Astrocyte (in vitro differentiated cells and primary cell): ENCODE measurements at regions not wholly inside any gene's neighbourhood (a gene's known extent, or its start where the extent isn't known, plus 50 kb on each side); places are given as distances from the start of the nearest gene placed in this dataset.

ENCODE experiments used
- DNase-seq: peaks from one replicate; pipeline ENCODE4 v3.0.0-alpha.2; 2010; ENCODE audit warnings: low read depth
- FAIRE-seq: peaks from 2 replicates; lab custom pipeline; 2011; peaks lifted over from hg19 to GRCh38; lab: Jason Lieb, UNC
- H2AFZ ChIP-seq: 2 replicates; pipeline ENCODE4 v1.6.0; 2012; ENCODE audit warnings: low read depth, low read length, inconsistent platforms
- H3K27ac ChIP-seq: 2 replicates; pipeline ENCODE4 v1.5.1; 2011; ENCODE audit warnings: low read depth, low read length, inconsistent platforms
- H3K27me3 ChIP-seq: 2 replicates; pipeline ENCODE4 v1.6.0; 2011; ENCODE audit warnings: low read length, inconsistent platforms; ENCODE audit not compliant: insufficient read depth
- H3K36me3 ChIP-seq: 2 replicates; pipeline ENCODE4 v1.5.1; 2011; ENCODE audit warnings: low read length, inconsistent platforms; ENCODE audit not compliant: insufficient read depth
- H3K4me1 ChIP-seq: 2 replicates; pipeline ENCODE4 v1.5.1; 2011; ENCODE audit warnings: low read length, inconsistent platforms; ENCODE audit not compliant: insufficient read depth
- H3K4me2 ChIP-seq: 2 replicates; pipeline ENCODE4 v1.6.0; 2012; ENCODE audit warnings: low read length, inconsistent platforms
- H3K4me3 ChIP-seq: 2 replicates; pipeline ENCODE4 v1.5.1; 2011; ENCODE audit warnings: low read depth, mild to moderate bottlenecking, low read length, inconsistent platforms; ENCODE audit not compliant: insufficient read depth
- H3K79me2 ChIP-seq: 2 replicates; pipeline ENCODE4 v1.6.0; 2012; ENCODE audit warnings: mild to moderate bottlenecking, low read length, inconsistent platforms; ENCODE audit not compliant: insufficient read depth
- H3K9ac ChIP-seq: 2 replicates; pipeline ENCODE4 v1.6.0; 2012; ENCODE audit warnings: mild to moderate bottlenecking, low read length, inconsistent platforms
- H3K9me3 ChIP-seq: 2 replicates; pipeline ENCODE4 v1.5.1; 2012; ENCODE audit warnings: low read depth, mild to moderate bottlenecking, low read length, inconsistent platforms; ENCODE audit not compliant: insufficient read depth
- H4K20me1 ChIP-seq: 2 replicates; pipeline ENCODE4 v1.6.0; 2012; ENCODE audit warnings: low read length, inconsistent platforms; ENCODE audit not compliant: insufficient read depth
- H3K27ac Mint-ChIP-seq: one replicate; pipeline ENCODE4 v1.8.0; 2021; ENCODE audit warnings: mild to moderate bottlenecking, mixed read lengths; ENCODE audit not compliant: unreplicated experiment
- H3K27me3 Mint-ChIP-seq: one replicate; pipeline ENCODE4 v1.8.0; 2021; ENCODE audit warnings: low read depth, mixed read lengths; ENCODE audit not compliant: unreplicated experiment
- H3K36me3 Mint-ChIP-seq: one replicate; pipeline ENCODE4 v1.8.0; 2021; ENCODE audit warnings: low read depth, mixed read lengths; ENCODE audit not compliant: unreplicated experiment
- H3K4me1 Mint-ChIP-seq: one replicate; pipeline ENCODE4 v1.8.0; 2021; ENCODE audit warnings: low read depth, mixed read lengths; ENCODE audit not compliant: unreplicated experiment
- H3K4me3 Mint-ChIP-seq: one replicate; pipeline ENCODE4 v1.8.0; 2021; ENCODE audit warnings: mild to moderate bottlenecking, moderate library complexity, mixed read lengths; ENCODE audit not compliant: unreplicated experiment
- H3K9me3 Mint-ChIP-seq: one replicate; pipeline ENCODE4 v1.8.0; 2021; ENCODE audit warnings: mild to moderate bottlenecking, mixed read lengths; ENCODE audit not compliant: unreplicated experiment
- CTCF ChIP-seq: IDR thresholded peaks from 2 replicates; pipeline ENCODE4 v1.5.1; 2011; ENCODE audit warnings: low read depth, mild to moderate bottlenecking, inconsistent platforms, low read length, moderate library complexity; ENCODE audit not compliant: insufficient read depth
- EZH2 ChIP-seq: IDR thresholded peaks from 2 replicates; pipeline ENCODE4 v1.6.1; 2012; ENCODE audit warnings: mild to moderate bottlenecking, low read length, inconsistent platforms; ENCODE audit not compliant: insufficient read depth

- peaks cover 20% of the 10 kb centered on the region for H3K4me1 ChIP-seq
- H3K79me2 ChIP-seq = no peaks in the 10 kb centered on the region
- Mint-ChIP-seq H3K4me1 (peaks cover 16% of the 10 kb centered on the region), H3K36me3 (peaks cover 1% of the 10 kb centered on the region), H3K27me3 (no peaks in the 10 kb centered on the region), H3K27ac (peak overlapping the region; percentile 98), H3K9me3 (no peaks in the 10 kb centered on the region), H3K4me3 (no peak overlapping the region)
- TF ChIP-seq EZH2 (no peak), CTCF (no peak)
- no peaks in the 10 kb centered on the region for H3K27me3 ChIP-seq
- DNase-seq = peak; percentile 64
- H3K27ac ChIP-seq = peak overlapping the region; percentile 68
- no peak for FAIRE-seq
- peak overlapping the region; percentile 37 for H3K4me2 ChIP-seq
- no peaks in the 10 kb centered on the region for H4K20me1 ChIP-seq
- peak overlapping the region; percentile 7 for H2AFZ ChIP-seq
- peak overlapping the region; percentile 48 for H3K9ac ChIP-seq
- no peak overlapping the region for H3K4me3 ChIP-seq
- no peaks in the 10 kb centered on the region for H3K36me3 ChIP-seq
- H3K9me3 ChIP-seq = no peaks in the 10 kb centered on the region
Observed at GRCh38 chr4:102439812-102440211, 61.3 kb upstream of the NFKB1 start.

- Mint-ChIP-seq H3K27me3 (no peaks in the 10 kb centered on the region), H3K36me3 (peaks cover 1% of the 10 kb centered on the region), H3K9me3 (no peaks in the 10 kb centered on the region), H3K4me3 (no peak overlapping the region), H3K27ac (no peak overlapping the region), H3K4me1 (peaks cover 16% of the 10 kb centered on the region)
- FAIRE-seq (no peak), DNase-seq (no peak)
- H3K36me3 ChIP-seq = no peaks in the 10 kb centered on the region
- no peak overlapping the region for H3K4me3 ChIP-seq
- peaks cover 20% of the 10 kb centered on the region for H3K4me1 ChIP-seq
- no peak overlapping the region for H3K4me2 ChIP-seq
- no peaks in the 10 kb centered on the region for H3K79me2 ChIP-seq
- H4K20me1 ChIP-seq = no peaks in the 10 kb centered on the region
- no peak overlapping the region for H2AFZ ChIP-seq
- no peaks in the 10 kb centered on the region for H3K9me3 ChIP-seq
- no peak overlapping the region for H3K27ac ChIP-seq
- H3K9ac ChIP-seq = no peak overlapping the region
- TF ChIP-seq CTCF (no peak), EZH2 (no peak)
- H3K27me3 ChIP-seq = no peaks in the 10 kb centered on the region
Observed at GRCh38 chr4:102440498-102440897, 60.7 kb upstream of the NFKB1 start.

GRCh38 chr4:102441978-102442911, 58.9 kb upstream of the NFKB1 start:
- Mint-ChIP-seq H3K9me3 (no peaks in the 10 kb centered on the region), H3K27me3 (no peaks in the 10 kb centered on the region), H3K27ac (no peak overlapping the region), H3K4me1 (peaks cover 16% of the 10 kb centered on the region), H3K36me3 (peaks cover 1% of the 10 kb centered on the region), H3K4me3 (no peak overlapping the region)
- Histone ChIP-seq H3K79me2 (no peaks in the 10 kb centered on the region), H3K27ac (no peak overlapping the region), H3K9me3 (no peaks in the 10 kb centered on the region), H2AFZ (no peak overlapping the region), H4K20me1 (no peaks in the 10 kb centered on the region), H3K4me1 (peaks cover 20% of the 10 kb centered on the region), H3K36me3 (no peaks in the 10 kb centered on the region), H3K9ac (no peak overlapping the region), H3K4me3 (no peak overlapping the region), H3K4me2 (no peak overlapping the region), H3K27me3 (no peaks in the 10 kb centered on the region)
- no peak for TF ChIP-seq CTCF
- no peak for TF ChIP-seq EZH2
- DNase-seq (no peak), FAIRE-seq (no peak)
